Stimulated activated effector memory CD8-positive, alpha-beta T cell treated with anti-CD3 and anti-CD28 coated beads, Interleukin-12 subunit alpha, Interleukin-12 subunit beta, amount 100 ng/mL, for 72 hours (primary cell): ENCODE measurements at regions not wholly inside any gene's neighbourhood (a gene's known extent, or its start where the extent isn't known, plus 50 kb on each side); places are given as distances from the start of the nearest gene placed in this dataset.

Experiments used
- ATAC-seq: fragments of 150-1000 bp; cut with Tn5 transposase; 2 replicates; pipeline ENCODE4 v1.10.0; 2021
- DNase-seq, 2 donors: peaks; one replicate each; pipeline ENCODE4 v3.0.0; 2021 to 2022; ENCODE audit warnings: low spot score in 2 of 2
- H3K27ac Mint-ChIP-seq: one replicate; pipeline ENCODE4 v1.8.0; 2022; ENCODE audit warnings: mild to moderate bottlenecking, mixed read lengths
- H3K36me3 Mint-ChIP-seq: one replicate; pipeline ENCODE4 v1.8.0; 2022; ENCODE audit warnings: mild to moderate bottlenecking, mixed read lengths
- H3K4me1 Mint-ChIP-seq: one replicate; pipeline ENCODE4 v1.8.0; 2022; ENCODE audit warnings: mixed read lengths
- H3K4me3 Mint-ChIP-seq: one replicate; pipeline ENCODE4 v1.8.0; 2022; ENCODE audit warnings: mild to moderate bottlenecking, mixed read lengths
- H3K9me3 Mint-ChIP-seq: one replicate; pipeline ENCODE4 v1.8.0; 2022; ENCODE audit warnings: mixed read lengths

- H3K36me3 Mint-ChIP-seq: no peaks in the 10 kb centered on the region
- DNase-seq: no peak
- peaks cover 11% of the 10 kb centered on the region for H3K9me3 Mint-ChIP-seq
- H3K4me1 Mint-ChIP-seq: no peaks in the 10 kb centered on the region
- H3K27ac Mint-ChIP-seq: no peak overlapping the region
- no peak overlapping the region for H3K4me3 Mint-ChIP-seq
- no peak for ATAC-seq
Observed at GRCh38 chr6:164563924-164564323, 745.5 kb downstream of the C6orf118 start.

- H3K36me3 Mint-ChIP-seq: no peaks in the 10 kb centered on the region
Observed at GRCh38 chr6:164561656-164562055, 747.7 kb downstream of the C6orf118 start.

GRCh38 chr6:164554700-164555476, 754.5 kb downstream of the C6orf118 start:
- no peak overlapping the region for H3K4me3 Mint-ChIP-seq
- H3K4me1 Mint-ChIP-seq: no peaks in the 10 kb centered on the region
- H3K36me3 Mint-ChIP-seq: no peaks in the 10 kb centered on the region
- DNase-seq (no peak), ATAC-seq (no peak)
- H3K9me3 Mint-ChIP-seq: peaks cover 9% of the 10 kb centered on the region
- H3K27ac Mint-ChIP-seq: no peak overlapping the region

More at GRCh38 chr6:164561656-164562055, 747.7 kb downstream of the C6orf118 start:
- H3K4me1 Mint-ChIP-seq: no peaks in the 10 kb centered on the region
- no peak overlapping the region for H3K4me3 Mint-ChIP-seq
- no peak for DNase-seq
- no peak overlapping the region for H3K27ac Mint-ChIP-seq
- H3K9me3 Mint-ChIP-seq: peaks cover 8% of the 10 kb centered on the region
- no peak for ATAC-seq

- peaks cover 8% of the 10 kb centered on the region for H3K9me3 Mint-ChIP-seq
- no peak for ATAC-seq
- H3K27ac Mint-ChIP-seq: no peak overlapping the region
- H3K36me3 Mint-ChIP-seq: no peaks in the 10 kb centered on the region
- no peaks in the 10 kb centered on the region for H3K4me1 Mint-ChIP-seq
- no peak for DNase-seq
- H3K4me3 Mint-ChIP-seq: no peak overlapping the region
Observed at GRCh38 chr6:164554226-164554625, 755.2 kb downstream of the C6orf118 start.

GRCh38 chr6:164551706-164552105, 757.7 kb downstream of the C6orf118 start:
- DNase-seq (no peak), ATAC-seq (no peak)
- no peak overlapping the region for H3K27ac Mint-ChIP-seq
- peaks cover 13% of the 10 kb centered on the region for H3K9me3 Mint-ChIP-seq
- no peaks in the 10 kb centered on the region for H3K4me1 Mint-ChIP-seq
- H3K4me3 Mint-ChIP-seq: no peak overlapping the region
- H3K36me3 Mint-ChIP-seq: no peaks in the 10 kb centered on the region

- no peaks in the 10 kb centered on the region for H3K36me3 Mint-ChIP-seq
- H3K9me3 Mint-ChIP-seq: peaks cover 7% of the 10 kb centered on the region
- DNase-seq: no peak
- no peak for ATAC-seq
- H3K4me3 Mint-ChIP-seq: no peak overlapping the region
- no peak overlapping the region for H3K27ac Mint-ChIP-seq
- no peaks in the 10 kb centered on the region for H3K4me1 Mint-ChIP-seq
Observed at GRCh38 chr6:164547076-164547475, 762.3 kb downstream of the C6orf118 start.

GRCh38 chr6:164546263-164546662, 763.1 kb downstream of the C6orf118 start:
- DNase-seq (no peak), ATAC-seq (no peak)
- H3K36me3 Mint-ChIP-seq: no peaks in the 10 kb centered on the region
- no peaks in the 10 kb centered on the region for H3K4me1 Mint-ChIP-seq
- H3K4me3 Mint-ChIP-seq: no peak overlapping the region
- H3K27ac Mint-ChIP-seq: no peak overlapping the region
- H3K9me3 Mint-ChIP-seq: peaks cover 5% of the 10 kb centered on the region

GRCh38 chr6:164534070-164534766, 775.2 kb downstream of the C6orf118 start:
- Mint-ChIP-seq H3K4me1 (no peaks in the 10 kb centered on the region), H3K27ac (no peak overlapping the region), H3K9me3 (peaks cover 6% of the 10 kb centered on the region), H3K4me3 (no peak overlapping the region), H3K36me3 (no peaks in the 10 kb centered on the region)
- no peak for DNase-seq
- ATAC-seq: no peak

GRCh38 chr6:164533045-164533362, 776.4 kb downstream of the C6orf118 start:
- H3K27ac Mint-ChIP-seq: no peak overlapping the region
- no peak overlapping the region for H3K4me3 Mint-ChIP-seq
- no peaks in the 10 kb centered on the region for H3K4me1 Mint-ChIP-seq
- DNase-seq (no peak), ATAC-seq (no peak)
- peaks cover 6% of the 10 kb centered on the region for H3K9me3 Mint-ChIP-seq
- no peaks in the 10 kb centered on the region for H3K36me3 Mint-ChIP-seq

- peaks cover 6% of the 10 kb centered on the region for H3K9me3 Mint-ChIP-seq
- DNase-seq: no peak
- no peak overlapping the region for H3K4me3 Mint-ChIP-seq
- ATAC-seq: no peak
- H3K36me3 Mint-ChIP-seq: no peaks in the 10 kb centered on the region
- H3K4me1 Mint-ChIP-seq: no peaks in the 10 kb centered on the region
- H3K27ac Mint-ChIP-seq: no peak overlapping the region
Observed at GRCh38 chr6:164532198-164533044, 777.0 kb downstream of the C6orf118 start.

- H3K4me1 Mint-ChIP-seq: no peaks in the 10 kb centered on the region
- peaks cover 5% of the 10 kb centered on the region for H3K9me3 Mint-ChIP-seq
- ATAC-seq (no peak), DNase-seq (no peak)
- H3K4me3 Mint-ChIP-seq: no peak overlapping the region
- H3K36me3 Mint-ChIP-seq: no peaks in the 10 kb centered on the region
- H3K27ac Mint-ChIP-seq: no peak overlapping the region
Observed at GRCh38 chr6:164531736-164532135, 777.7 kb downstream of the C6orf118 start.

GRCh38 chr6:164528539-164528938, 780.9 kb downstream of the C6orf118 start:
- no peak for ATAC-seq
- Mint-ChIP-seq H3K4me1 (no peaks in the 10 kb centered on the region), H3K4me3 (no peak overlapping the region), H3K27ac (no peak overlapping the region), H3K9me3 (peaks cover 3% of the 10 kb centered on the region), H3K36me3 (no peaks in the 10 kb centered on the region)
- no peak for DNase-seq

- ATAC-seq (no peak), DNase-seq (no peak)
- H3K36me3 Mint-ChIP-seq: no peaks in the 10 kb centered on the region
- H3K4me1 Mint-ChIP-seq: no peaks in the 10 kb centered on the region
- peaks cover 4% of the 10 kb centered on the region for H3K9me3 Mint-ChIP-seq
- no peak overlapping the region for H3K4me3 Mint-ChIP-seq
- H3K27ac Mint-ChIP-seq: no peak overlapping the region
Observed at GRCh38 chr6:164523087-164523654, 786.2 kb downstream of the C6orf118 start.

- H3K9me3 Mint-ChIP-seq: peaks cover 4% of the 10 kb centered on the region
- ATAC-seq (no peak), DNase-seq (no peak)
- no peaks in the 10 kb centered on the region for H3K36me3 Mint-ChIP-seq
- H3K4me3 Mint-ChIP-seq: no peak overlapping the region
- no peaks in the 10 kb centered on the region for H3K4me1 Mint-ChIP-seq
- H3K27ac Mint-ChIP-seq: no peak overlapping the region
Observed at GRCh38 chr6:164520916-164521315, 788.5 kb downstream of the C6orf118 start.

- ATAC-seq (no peak), DNase-seq (no peak)
- H3K4me1 Mint-ChIP-seq: no peaks in the 10 kb centered on the region
- peaks cover 6% of the 10 kb centered on the region for H3K9me3 Mint-ChIP-seq
- no peak overlapping the region for H3K27ac Mint-ChIP-seq
- H3K36me3 Mint-ChIP-seq: no peaks in the 10 kb centered on the region
- H3K4me3 Mint-ChIP-seq: no peak overlapping the region
Observed at GRCh38 chr6:164507206-164507940, 802.0 kb downstream of the C6orf118 start.
